ENCODE measurements at regions not wholly inside any gene's neighbourhood (a gene's known extent, or its start where the extent isn't known, plus 50 kb on each side); places are given as distances from the start of the nearest gene placed in this dataset.

DNA sequence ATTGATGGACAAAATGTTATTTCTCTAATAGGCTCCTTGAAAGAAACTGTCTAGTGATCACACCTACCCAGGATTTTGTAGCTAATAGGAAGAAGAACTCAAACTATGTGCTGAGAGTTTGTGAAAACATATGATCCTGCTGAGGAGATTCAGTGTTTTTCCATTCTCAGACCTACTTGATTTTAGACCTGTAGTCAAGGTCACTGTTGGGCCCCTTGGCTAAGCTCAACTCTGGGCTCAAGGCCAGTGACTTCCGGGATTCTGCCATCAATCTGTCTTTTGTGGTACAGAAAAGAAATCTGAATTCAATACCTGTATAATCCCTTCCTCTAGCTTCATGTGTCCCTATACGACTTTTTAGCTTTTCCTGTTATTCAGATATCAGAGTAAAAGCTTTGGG is 79.7 kb upstream of the FERD3L start:
- intact Hi-C loops (cut with micrococcal nuclease), result no loop called here

DNA sequence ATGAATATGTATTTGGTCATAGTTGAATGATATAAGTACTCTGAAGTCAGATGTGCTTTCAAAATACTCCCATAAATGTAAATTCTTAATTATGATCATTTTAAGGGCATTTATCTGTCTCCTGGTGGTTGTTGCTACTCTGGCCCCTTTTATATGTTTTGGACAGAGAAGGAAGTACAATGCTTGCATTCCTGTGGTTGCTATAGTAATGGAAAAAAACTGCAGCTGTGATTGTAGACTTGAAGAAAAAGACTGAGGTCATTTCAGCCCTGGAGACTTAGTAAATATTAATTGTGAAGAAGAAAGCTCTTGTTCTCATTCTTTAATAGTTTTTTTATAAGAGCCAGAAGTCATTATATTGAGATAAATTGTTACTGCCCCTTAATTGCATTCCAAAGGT is 70.2 kb upstream of the FERD3L start:
- H3K27me3 Mint-ChIP-seq, result no peaks in the 10 kb centered on the region
- TF ChIP-seq, protein P1, sequence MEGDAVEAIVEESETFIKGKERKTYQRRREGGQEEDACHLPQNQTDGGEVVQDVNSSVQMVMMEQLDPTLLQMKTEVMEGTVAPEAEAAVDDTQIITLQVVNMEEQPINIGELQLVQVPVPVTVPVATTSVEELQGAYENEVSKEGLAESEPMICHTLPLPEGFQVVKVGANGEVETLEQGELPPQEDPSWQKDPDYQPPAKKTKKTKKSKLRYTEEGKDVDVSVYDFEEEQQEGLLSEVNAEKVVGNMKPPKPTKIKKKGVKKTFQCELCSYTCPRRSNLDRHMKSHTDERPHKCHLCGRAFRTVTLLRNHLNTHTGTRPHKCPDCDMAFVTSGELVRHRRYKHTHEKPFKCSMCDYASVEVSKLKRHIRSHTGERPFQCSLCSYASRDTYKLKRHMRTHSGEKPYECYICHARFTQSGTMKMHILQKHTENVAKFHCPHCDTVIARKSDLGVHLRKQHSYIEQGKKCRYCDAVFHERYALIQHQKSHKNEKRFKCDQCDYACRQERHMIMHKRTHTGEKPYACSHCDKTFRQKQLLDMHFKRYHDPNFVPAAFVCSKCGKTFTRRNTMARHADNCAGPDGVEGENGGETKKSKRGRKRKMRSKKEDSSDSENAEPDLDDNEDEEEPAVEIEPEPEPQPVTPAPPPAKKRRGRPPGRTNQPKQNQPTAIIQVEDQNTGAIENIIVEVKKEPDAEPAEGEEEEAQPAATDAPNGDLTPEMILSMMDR (IDR thresholded peaks at IDR 0.05), result no peak
- no peak for TF ChIP-seq EZH2 (IDR thresholded peaks at IDR 0.05; ENCODE audit: borderline replicate concordance, insufficient read depth, low read depth, low read length, poor library complexity, severe bottlenecking)
- no peak overlapping the region for H3K4me3 Mint-ChIP-seq
- H3K4me3 ChIP-seq (ENCODE audit: control extremely low read depth in 1 of 5, extremely low read depth in 1 of 5, insufficient read depth in 1 of 5, low read depth in 2 of 5, low read length in 4 of 5), result no peak overlapping the region
- no peaks in the 10 kb centered on the region for H3K79me2 ChIP-seq (ENCODE audit: control insufficient read depth, insufficient read depth, low read length)
- no peaks in the 10 kb centered on the region for H3K4me1 Mint-ChIP-seq
- intact Hi-C loops (cut with micrococcal nuclease), result no loop called here
- no peaks in the 10 kb centered on the region for H4K20me1 ChIP-seq (ENCODE audit: control insufficient read depth, insufficient read depth, low read length, poor library complexity, severe bottlenecking)
- H2AFZ ChIP-seq (ENCODE audit: insufficient read depth, low read depth, low read length, poor library complexity, severe bottlenecking), result no peak overlapping the region
- H3K9me3 Mint-ChIP-seq (ENCODE audit: insufficient read depth), result no peaks in the 10 kb centered on the region
- no peak for ATAC-seq (ENCODE audit: low read depth)
- CTCF ChIA-PET, result no interaction called here
- no peaks in the 10 kb centered on the region for H3K4me1 ChIP-seq (ENCODE audit: control insufficient read depth in 2 of 2, insufficient read depth in 2 of 2, low read length in 2 of 2)
- no peaks in the 10 kb centered on the region for H3K27me3 ChIP-seq (replicated peaks in 1 of 4; ENCODE audit: control extremely low read depth in 1 of 4, control insufficient read depth in 3 of 4, insufficient read depth in 4 of 4, low read length in 3 of 4)
- no peak overlapping the region for H3K9ac ChIP-seq (ENCODE audit: low read length)
- H3K36me3 ChIP-seq (replicated peaks in 1 of 2; ENCODE audit: control extremely low read depth in 1 of 2, control insufficient read depth in 1 of 2, extremely low read depth in 1 of 2, insufficient read depth in 2 of 2, low read length in 1 of 2), result no peaks in the 10 kb centered on the region
- no peak overlapping the region for H3K4me2 ChIP-seq (replicated peaks; ENCODE audit: low read depth, low read length, poor library complexity, severe bottlenecking)
- H3K9me3 ChIP-seq (ENCODE audit: control extremely low read depth in 1 of 3, control insufficient read depth in 2 of 3, insufficient read depth in 1 of 3, low read length in 2 of 3), result no peaks in the 10 kb centered on the region
- no peak for DNase-seq
- POLR2A ChIA-PET, result no interaction called here
- no peak overlapping the region for H3K27ac ChIP-seq (ENCODE audit: low read length in 2 of 2)
- H3K27ac Mint-ChIP-seq, result no peak overlapping the region

More for the DNA sequence above, 79.7 kb upstream of the FERD3L start:
- no peak overlapping the region for H3K9ac ChIP-seq (ENCODE audit: low read length)
- no peak overlapping the region for H3K4me3 ChIP-seq (ENCODE audit: control extremely low read depth in 1 of 5, extremely low read depth in 1 of 5, insufficient read depth in 1 of 5, low read depth in 2 of 5, low read length in 4 of 5)
- H3K79me2 ChIP-seq (ENCODE audit: control insufficient read depth, insufficient read depth, low read length), result no peaks in the 10 kb centered on the region
- no peaks in the 10 kb centered on the region for H3K36me3 ChIP-seq (replicated peaks in 1 of 2; ENCODE audit: control extremely low read depth in 1 of 2, control insufficient read depth in 1 of 2, extremely low read depth in 1 of 2, insufficient read depth in 2 of 2, low read length in 1 of 2)
- no peaks in the 10 kb centered on the region for H4K20me1 ChIP-seq (ENCODE audit: control insufficient read depth, insufficient read depth, low read length, poor library complexity, severe bottlenecking)
- H3K4me1 Mint-ChIP-seq, result no peaks in the 10 kb centered on the region
- TF ChIP-seq, protein P1 (IDR thresholded peaks at IDR 0.05), result no peak
- TF ChIP-seq EZH2 (IDR thresholded peaks at IDR 0.05; ENCODE audit: borderline replicate concordance, insufficient read depth, low read depth, low read length, poor library complexity, severe bottlenecking), result no peak
- CTCF ChIA-PET, result no interaction called here
- peaks cover 0 to 11% (median 0%) of the 10 kb centered on the region in 3 donors for H3K9me3 ChIP-seq (ENCODE audit: control extremely low read depth in 1 of 3, control insufficient read depth in 2 of 3, insufficient read depth in 1 of 3, low read length in 2 of 3)
- DNase-seq, result no peak
- no peaks in the 10 kb centered on the region for H3K27me3 ChIP-seq (replicated peaks in 1 of 4; ENCODE audit: control extremely low read depth in 1 of 4, control insufficient read depth in 3 of 4, insufficient read depth in 4 of 4, low read length in 3 of 4)
- H3K27ac Mint-ChIP-seq, result no peak overlapping the region
- H3K4me3 Mint-ChIP-seq, result no peak overlapping the region
- POLR2A ChIA-PET, result no interaction called here
- no peak overlapping the region for H3K27ac ChIP-seq (ENCODE audit: low read length in 2 of 2)
- H2AFZ ChIP-seq (ENCODE audit: insufficient read depth, low read depth, low read length, poor library complexity, severe bottlenecking), result no peak overlapping the region
- no peaks in the 10 kb centered on the region for H3K4me1 ChIP-seq (ENCODE audit: control insufficient read depth in 2 of 2, insufficient read depth in 2 of 2, low read length in 2 of 2)
- no CpG with 5 or more reads among the region's 2 CpGs for WGBS (ENCODE audit: insufficient coverage)
- H3K27me3 Mint-ChIP-seq, result no peaks in the 10 kb centered on the region
- no peak for ATAC-seq (ENCODE audit: low read depth)
- H3K9me3 Mint-ChIP-seq (ENCODE audit: insufficient read depth), result peaks cover 9% of the 10 kb centered on the region
- H3K4me2 ChIP-seq (replicated peaks; ENCODE audit: low read depth, low read length, poor library complexity, severe bottlenecking), result no peak overlapping the region

Data from B cell (primary cell).